ENCODE measurements at regions not wholly inside any gene's neighbourhood (a gene's known extent, or its start where the extent isn't known, plus 50 kb on each side); places are given as distances from the start of the nearest gene placed in this dataset.

GRCh38 chr1:208683141-208683540, 439.0 kb upstream of the PLXNA2 start:
- TF ChIP-seq, protein P1, sequence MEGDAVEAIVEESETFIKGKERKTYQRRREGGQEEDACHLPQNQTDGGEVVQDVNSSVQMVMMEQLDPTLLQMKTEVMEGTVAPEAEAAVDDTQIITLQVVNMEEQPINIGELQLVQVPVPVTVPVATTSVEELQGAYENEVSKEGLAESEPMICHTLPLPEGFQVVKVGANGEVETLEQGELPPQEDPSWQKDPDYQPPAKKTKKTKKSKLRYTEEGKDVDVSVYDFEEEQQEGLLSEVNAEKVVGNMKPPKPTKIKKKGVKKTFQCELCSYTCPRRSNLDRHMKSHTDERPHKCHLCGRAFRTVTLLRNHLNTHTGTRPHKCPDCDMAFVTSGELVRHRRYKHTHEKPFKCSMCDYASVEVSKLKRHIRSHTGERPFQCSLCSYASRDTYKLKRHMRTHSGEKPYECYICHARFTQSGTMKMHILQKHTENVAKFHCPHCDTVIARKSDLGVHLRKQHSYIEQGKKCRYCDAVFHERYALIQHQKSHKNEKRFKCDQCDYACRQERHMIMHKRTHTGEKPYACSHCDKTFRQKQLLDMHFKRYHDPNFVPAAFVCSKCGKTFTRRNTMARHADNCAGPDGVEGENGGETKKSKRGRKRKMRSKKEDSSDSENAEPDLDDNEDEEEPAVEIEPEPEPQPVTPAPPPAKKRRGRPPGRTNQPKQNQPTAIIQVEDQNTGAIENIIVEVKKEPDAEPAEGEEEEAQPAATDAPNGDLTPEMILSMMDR (conservative IDR thresholded peaks at IDR 0.05; ENCODE audit: low read length), result no peak
- TF ChIP-seq EZH2phosphoT487 (IDR thresholded peaks at IDR 0.05; ENCODE audit: borderline replicate concordance), result no peak

Data from Loucy (cell line).